ENCODE measurements at regions not wholly inside any gene's neighbourhood (a gene's known extent, or its start where the extent isn't known, plus 50 kb on each side); places are given as distances from the start of the nearest gene placed in this dataset.

GRCh38 chr3:166498446-166498845 lies 661.2 kb upstream of the BCHE start:
- no peak for DNase-seq
- no peak for TF ChIP-seq CTCF (IDR thresholded peaks at IDR 0.05; ENCODE audit: low read depth, low read length)

GRCh38 chr3:166489826-166490225 lies 652.6 kb upstream of the BCHE start:
- no peak overlapping the region for H3K4me3 ChIP-seq (ENCODE audit: low read depth, low read length)
- no peaks in the 10 kb centered on the region for H3K36me3 ChIP-seq
- H3K9me3 ChIP-seq = no peaks in the 10 kb centered on the region
- no peak for TF ChIP-seq CTCF (IDR thresholded peaks at IDR 0.05; ENCODE audit: low read depth, low read length)
- H3K27me3 ChIP-seq = no peaks in the 10 kb centered on the region
- H3K4me1 ChIP-seq = no peaks in the 10 kb centered on the region
- DNase-seq = no peak

More at GRCh38 chr3:166498446-166498845, 661.2 kb upstream of the BCHE start:
- no peak overlapping the region for H3K4me3 ChIP-seq (ENCODE audit: low read depth, low read length)
- H3K27me3 ChIP-seq = no peaks in the 10 kb centered on the region
- no peaks in the 10 kb centered on the region for H3K4me1 ChIP-seq
- H3K9me3 ChIP-seq = no peaks in the 10 kb centered on the region
- H3K36me3 ChIP-seq = no peaks in the 10 kb centered on the region

- Histone ChIP-seq H3K27me3 (no peaks in the 10 kb centered on the region), H3K4me1 (no peaks in the 10 kb centered on the region), H3K36me3 (no peaks in the 10 kb centered on the region), H3K4me3 (ENCODE audit: low read depth, low read length) (no peak overlapping the region), H3K9me3 (no peaks in the 10 kb centered on the region)
- DNase-seq = no peak
- no peak for TF ChIP-seq CTCF (IDR thresholded peaks at IDR 0.05; ENCODE audit: low read depth, low read length)
These were observed 651.9 kb upstream of the BCHE start for GRCh38 chr3:166488977-166489672.

GRCh38 chr3:166484470-166484869 lies 647.2 kb upstream of the BCHE start:
- Histone ChIP-seq H3K36me3 (no peaks in the 10 kb centered on the region), H3K4me1 (no peaks in the 10 kb centered on the region), H3K27me3 (no peaks in the 10 kb centered on the region), H3K9me3 (no peaks in the 10 kb centered on the region), H3K4me3 (ENCODE audit: low read depth, low read length) (no peak overlapping the region)
- no peak for DNase-seq
- no peak for TF ChIP-seq CTCF (IDR thresholded peaks at IDR 0.05; ENCODE audit: low read depth, low read length)

GRCh38 chr3:166481340-166481739 lies 644.1 kb upstream of the BCHE start:
- DNase-seq = no peak
- no peaks in the 10 kb centered on the region for H3K4me1 ChIP-seq
- no peak for TF ChIP-seq CTCF (IDR thresholded peaks at IDR 0.05; ENCODE audit: low read depth, low read length)
- H3K4me3 ChIP-seq (ENCODE audit: low read depth, low read length) = no peak overlapping the region
- H3K36me3 ChIP-seq = no peaks in the 10 kb centered on the region
- no peaks in the 10 kb centered on the region for H3K27me3 ChIP-seq
- no peaks in the 10 kb centered on the region for H3K9me3 ChIP-seq

- H3K27me3 ChIP-seq = no peaks in the 10 kb centered on the region
- H3K36me3 ChIP-seq = no peaks in the 10 kb centered on the region
- no peak for TF ChIP-seq CTCF (IDR thresholded peaks at IDR 0.05; ENCODE audit: low read depth, low read length)
- no peaks in the 10 kb centered on the region for H3K4me1 ChIP-seq
- H3K9me3 ChIP-seq = no peaks in the 10 kb centered on the region
- no peak for DNase-seq
- H3K4me3 ChIP-seq (ENCODE audit: low read depth, low read length) = no peak overlapping the region
These were observed 641.1 kb upstream of the BCHE start for GRCh38 chr3:166478356-166478755.

All from BE2C (cell line).